GM19025 (cell line): ENCODE measurements at regions not wholly inside any gene's neighbourhood (a gene's known extent, or its start where the extent isn't known, plus 50 kb on each side); places are given as distances from the start of the nearest gene placed in this dataset.

Experiments
- ATAC-seq: cut with Tn5 transposase; IDR thresholded peaks from one replicate; pipeline ENCODE4 v1.9.1; 2021; ENCODE audit warnings: mild to moderate bottlenecking, low read depth, moderate library complexity; ENCODE audit not compliant: unreplicated experiment

GRCh38 chr6:165884813-165885765 is 222.0 kb upstream of the PDE10A start:
- peak; percentile 88 for ATAC-seq

GRCh38 chr6:165883851-165884640 is 221.0 kb upstream of the PDE10A start:
- ATAC-seq = no peak

DNA sequence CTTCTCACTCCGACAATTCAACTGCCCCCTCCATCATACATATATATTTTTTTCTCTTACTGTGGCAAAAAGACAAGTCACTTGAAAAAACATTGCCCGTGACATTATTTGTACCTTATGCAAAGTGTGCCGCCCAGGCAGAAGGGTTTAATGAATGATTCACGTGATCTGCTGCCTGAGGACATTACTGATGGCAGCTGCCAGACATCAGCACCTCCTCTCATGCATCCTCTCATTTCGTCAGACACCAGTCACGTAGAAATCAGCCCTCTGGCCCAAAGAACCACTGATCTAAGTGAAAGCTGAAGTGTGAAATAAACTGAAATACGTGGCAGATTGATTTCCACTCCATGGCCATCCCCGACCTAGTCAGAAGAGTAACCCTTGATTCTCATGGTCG is 218.8 kb upstream of the PDE10A start:
- no peak for ATAC-seq

DNA sequence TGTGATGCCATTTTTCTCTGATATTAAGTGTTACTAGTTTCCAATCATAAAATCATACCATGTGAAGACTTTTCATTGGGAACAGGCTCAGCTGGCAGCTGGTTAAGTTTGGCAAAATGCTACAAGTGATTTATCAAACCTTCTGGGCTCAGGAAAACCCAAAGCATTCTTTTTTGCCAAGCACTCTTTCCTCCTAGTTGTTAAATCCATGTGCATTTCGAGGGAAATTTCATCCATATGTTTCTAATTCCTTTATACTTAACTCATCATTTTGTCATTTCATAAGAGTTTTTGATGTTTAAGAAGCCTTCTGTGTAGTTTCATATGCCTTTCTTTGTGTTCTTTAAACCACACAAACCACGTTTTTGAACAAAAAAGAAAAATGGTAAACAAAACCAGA is 217.6 kb upstream of the PDE10A start:
- ATAC-seq = no peak

DNA sequence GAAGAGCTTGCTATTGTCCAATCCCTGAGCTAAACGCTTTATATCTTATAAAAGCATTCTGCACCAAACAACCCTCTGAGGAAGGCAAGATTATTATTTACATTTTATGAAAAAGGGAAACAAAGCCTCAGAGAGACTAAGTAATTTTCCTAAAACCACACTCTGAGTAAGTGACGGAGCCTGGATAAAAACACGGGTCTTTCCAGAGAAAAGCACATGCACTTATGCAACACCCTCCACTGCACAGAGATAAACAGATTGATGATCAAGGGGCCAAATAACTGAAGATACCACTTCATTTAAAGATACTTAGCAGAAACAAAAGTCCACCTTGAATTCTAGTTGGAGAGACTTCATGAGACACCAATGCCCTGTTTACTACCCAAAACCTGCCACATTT is 214.7 kb upstream of the PDE10A start:
- ATAC-seq = no peak

DNA sequence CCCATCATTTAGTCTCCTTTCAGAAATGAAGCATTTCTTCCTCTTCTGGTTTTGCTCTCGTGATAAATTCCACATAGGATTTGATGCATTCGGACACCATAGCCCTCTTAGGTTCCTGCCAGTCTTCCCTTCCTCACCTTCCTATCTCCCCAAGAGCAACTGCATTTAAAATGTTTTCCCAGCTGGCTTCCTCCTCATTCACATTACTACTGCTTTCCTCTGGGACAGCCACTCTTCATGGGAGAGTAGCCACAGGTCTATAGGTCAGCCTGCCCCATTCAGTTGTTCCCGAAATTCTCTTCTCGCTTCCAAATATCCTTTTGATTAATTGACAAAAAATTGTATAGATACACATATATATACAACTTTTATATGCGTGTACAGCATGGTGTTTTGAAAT is 214.2 kb upstream of the PDE10A start:
- ATAC-seq = no peak

- ATAC-seq = no peak
Observed at GRCh38 chr6:165876588-165876987, 213.5 kb upstream of the PDE10A start.

GRCh38 chr6:165875946-165876345 is 212.9 kb upstream of the PDE10A start:
- ATAC-seq = no peak

GRCh38 chr6:165873976-165874375 is 210.9 kb upstream of the PDE10A start:
- ATAC-seq = no peak

GRCh38 chr6:165872811-165873210 is 209.8 kb upstream of the PDE10A start:
- no peak for ATAC-seq

GRCh38 chr6:165872311-165872710 is 209.3 kb upstream of the PDE10A start:
- ATAC-seq = no peak

DNA sequence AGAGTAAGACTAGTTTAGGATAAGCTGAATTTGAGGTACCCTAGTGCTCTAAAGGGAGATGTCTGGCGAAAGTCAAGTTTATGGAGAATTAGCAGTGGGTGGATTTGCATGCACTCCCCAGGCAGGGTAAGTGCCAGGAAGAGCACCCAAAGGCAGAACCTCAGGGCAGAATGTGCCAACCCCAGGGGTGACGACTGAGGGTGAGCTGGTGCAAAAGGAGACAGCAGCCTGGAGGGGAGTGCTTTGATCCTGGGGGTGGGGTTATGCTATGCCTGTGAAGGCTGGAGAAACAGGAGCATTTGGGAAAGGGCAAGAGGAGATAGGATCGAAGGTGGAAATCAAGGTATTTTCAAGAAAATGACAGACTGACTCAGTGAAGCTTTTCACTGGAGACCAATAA is 208.5 kb upstream of the PDE10A start:
- no peak for ATAC-seq

GRCh38 chr6:165869526-165869925 is 206.5 kb upstream of the PDE10A start:
- ATAC-seq = no peak

DNA sequence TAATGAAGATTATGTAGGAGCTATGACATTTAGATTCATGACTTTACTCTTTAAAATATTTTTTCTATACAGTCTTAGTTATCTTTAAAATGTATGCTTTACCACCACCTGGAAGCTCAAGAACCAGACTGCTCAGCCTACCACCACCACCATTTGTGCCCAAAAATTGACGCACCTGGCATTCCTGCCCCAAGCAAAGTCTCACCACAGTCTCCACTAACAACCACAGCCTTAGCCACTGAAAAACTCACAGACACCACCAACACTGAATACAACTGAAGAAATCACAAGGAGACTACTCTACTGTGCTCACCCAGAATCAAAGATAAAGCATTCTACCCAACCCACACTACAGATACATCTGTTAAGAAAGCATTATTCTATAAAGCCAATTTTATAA is 201.9 kb upstream of the PDE10A start:
- no peak for ATAC-seq

GRCh38 chr6:165864218-165864617 is 201.2 kb upstream of the PDE10A start:
- ATAC-seq = no peak

GRCh38 chr6:165863801-165864200 is 200.8 kb upstream of the PDE10A start:
- ATAC-seq = no peak

- ATAC-seq = no peak
Observed at GRCh38 chr6:165862813-165863212, 199.8 kb upstream of the PDE10A start.

GRCh38 chr6:165861226-165861625 is 198.2 kb upstream of the PDE10A start:
- ATAC-seq = no peak

GRCh38 chr6:165858586-165858985 is 195.5 kb upstream of the PDE10A start:
- ATAC-seq = no peak

DNA sequence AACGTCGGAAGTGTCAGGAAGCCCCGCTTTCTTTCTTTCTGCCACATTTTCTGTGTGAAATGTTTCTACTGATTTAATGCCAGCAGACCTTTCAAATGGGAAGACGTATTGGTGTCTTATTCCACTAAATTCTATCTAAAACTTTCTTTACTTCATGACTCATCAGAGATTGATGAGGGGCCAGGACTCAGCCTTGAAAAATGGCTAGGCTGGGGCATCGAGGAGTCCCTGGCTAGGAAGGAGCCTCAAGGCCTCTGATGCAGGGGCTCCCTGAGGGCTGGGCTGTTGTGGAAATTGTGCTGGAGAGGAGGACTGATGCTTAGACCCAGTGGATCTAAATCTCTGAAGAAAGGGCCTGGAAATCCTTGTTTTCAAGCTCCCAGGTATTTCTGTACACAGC is 192.8 kb upstream of the PDE10A start:
- no peak for ATAC-seq

DNA sequence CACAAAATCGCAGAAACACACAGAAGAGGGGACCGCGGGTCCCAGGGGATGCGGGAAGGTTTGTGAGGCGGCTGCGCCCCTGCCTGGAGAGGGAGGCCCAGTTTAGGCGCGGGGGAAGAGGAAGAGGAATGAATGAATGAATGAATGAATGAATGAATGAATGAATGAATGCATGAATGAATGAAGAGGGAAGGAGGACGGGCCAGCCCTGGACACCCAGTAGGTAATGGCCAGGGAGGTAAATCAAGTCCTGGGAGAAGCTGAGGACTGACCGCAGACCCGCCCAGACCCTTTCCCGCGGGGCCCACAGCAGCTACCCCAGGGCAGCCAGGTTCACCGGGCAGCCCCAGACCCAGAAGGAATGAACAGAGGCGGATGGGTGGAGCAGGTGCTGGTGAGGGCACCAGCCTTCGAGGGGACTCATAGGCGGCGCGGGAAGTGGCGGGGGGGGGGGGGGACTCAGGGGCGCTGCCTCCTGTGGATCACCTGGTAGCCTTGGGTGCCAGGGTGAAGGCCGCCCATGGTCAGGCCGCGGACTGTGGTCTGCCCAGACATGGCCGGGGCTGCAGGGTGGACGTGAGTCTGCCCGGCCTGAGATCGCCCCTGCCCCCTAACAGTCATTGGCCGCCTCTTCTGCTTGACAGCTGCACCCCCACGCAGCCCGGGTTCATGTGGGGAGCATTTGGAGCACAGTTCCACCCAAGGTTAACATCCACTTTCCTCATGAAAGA is 192.0 kb upstream of the PDE10A start:
- no peak for ATAC-seq
